ENCODE measurements at regions not wholly inside any gene's neighbourhood (a gene's known extent, or its start where the extent isn't known, plus 50 kb on each side); places are given as distances from the start of the nearest gene placed in this dataset.

DNA sequence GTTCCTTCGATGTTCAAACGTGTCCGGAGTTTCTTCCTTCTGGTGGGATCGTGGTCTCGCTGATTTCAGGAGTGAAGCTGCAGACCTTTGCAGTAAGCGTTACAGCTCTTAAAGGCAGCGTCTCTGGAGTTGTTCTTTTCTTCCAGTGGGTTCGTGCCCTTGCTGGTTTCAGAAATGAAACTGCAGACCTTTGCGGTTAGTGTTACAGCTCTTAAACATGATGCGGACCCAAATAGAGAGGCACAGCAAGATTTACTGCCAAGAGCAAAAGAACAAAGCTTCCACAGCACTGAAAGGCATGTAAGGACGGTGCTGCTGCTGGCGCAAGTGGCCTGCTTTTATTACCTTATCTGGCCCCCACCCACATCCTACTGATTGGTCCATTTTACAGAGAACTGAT is 931.4 kb downstream of the IPMK start:
- TF ChIP-seq, protein P1, sequence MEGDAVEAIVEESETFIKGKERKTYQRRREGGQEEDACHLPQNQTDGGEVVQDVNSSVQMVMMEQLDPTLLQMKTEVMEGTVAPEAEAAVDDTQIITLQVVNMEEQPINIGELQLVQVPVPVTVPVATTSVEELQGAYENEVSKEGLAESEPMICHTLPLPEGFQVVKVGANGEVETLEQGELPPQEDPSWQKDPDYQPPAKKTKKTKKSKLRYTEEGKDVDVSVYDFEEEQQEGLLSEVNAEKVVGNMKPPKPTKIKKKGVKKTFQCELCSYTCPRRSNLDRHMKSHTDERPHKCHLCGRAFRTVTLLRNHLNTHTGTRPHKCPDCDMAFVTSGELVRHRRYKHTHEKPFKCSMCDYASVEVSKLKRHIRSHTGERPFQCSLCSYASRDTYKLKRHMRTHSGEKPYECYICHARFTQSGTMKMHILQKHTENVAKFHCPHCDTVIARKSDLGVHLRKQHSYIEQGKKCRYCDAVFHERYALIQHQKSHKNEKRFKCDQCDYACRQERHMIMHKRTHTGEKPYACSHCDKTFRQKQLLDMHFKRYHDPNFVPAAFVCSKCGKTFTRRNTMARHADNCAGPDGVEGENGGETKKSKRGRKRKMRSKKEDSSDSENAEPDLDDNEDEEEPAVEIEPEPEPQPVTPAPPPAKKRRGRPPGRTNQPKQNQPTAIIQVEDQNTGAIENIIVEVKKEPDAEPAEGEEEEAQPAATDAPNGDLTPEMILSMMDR (conservative IDR thresholded peaks at IDR 0.05; ENCODE audit: low read length): no peak
- TF ChIP-seq EZH2phosphoT487 (IDR thresholded peaks at IDR 0.05; ENCODE audit: borderline replicate concordance): no peak
